22Rv1 (cell line): ENCODE measurements at regions not wholly inside any gene's neighbourhood (a gene's known extent, or its start where the extent isn't known, plus 50 kb on each side); places are given as distances from the start of the nearest gene placed in this dataset.

Experiments used
- H3K27ac ChIP-seq: fragments of 450-650 bp; 2 replicates; pipeline ENCODE4 v1.5.1; 2017
- ZFX ChIP-seq: fragments of 450-650 bp; IDR thresholded peaks from 2 replicates; pipeline ENCODE4 v1.6.1; 2017; ENCODE audit warnings: antibody characterized with exemption, borderline replicate concordance
- TF ChIP-seq, protein P1 (sequence below): fragments of 450-650 bp; IDR thresholded peaks from 2 replicates; pipeline ENCODE4 v1.5.1; 2017; ENCODE audit warnings: mild to moderate bottlenecking

DNA sequence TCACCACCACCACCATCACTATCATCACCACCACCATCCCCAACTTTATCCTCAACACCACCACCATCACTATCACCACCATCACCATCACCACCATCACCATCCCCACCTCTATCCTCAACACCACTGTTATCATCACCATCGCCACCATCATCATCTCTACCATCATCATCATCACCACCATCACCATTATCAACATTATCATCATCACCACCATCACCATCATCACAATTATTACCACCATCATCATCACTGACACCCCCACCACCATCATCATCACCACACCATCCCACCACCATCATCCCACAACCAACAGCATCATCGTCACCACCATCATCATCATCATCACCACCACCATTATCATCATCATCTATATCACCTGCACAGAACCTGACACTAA lies 188.4 kb upstream of the PWP1 start:
- TF ChIP-seq, protein P1, sequence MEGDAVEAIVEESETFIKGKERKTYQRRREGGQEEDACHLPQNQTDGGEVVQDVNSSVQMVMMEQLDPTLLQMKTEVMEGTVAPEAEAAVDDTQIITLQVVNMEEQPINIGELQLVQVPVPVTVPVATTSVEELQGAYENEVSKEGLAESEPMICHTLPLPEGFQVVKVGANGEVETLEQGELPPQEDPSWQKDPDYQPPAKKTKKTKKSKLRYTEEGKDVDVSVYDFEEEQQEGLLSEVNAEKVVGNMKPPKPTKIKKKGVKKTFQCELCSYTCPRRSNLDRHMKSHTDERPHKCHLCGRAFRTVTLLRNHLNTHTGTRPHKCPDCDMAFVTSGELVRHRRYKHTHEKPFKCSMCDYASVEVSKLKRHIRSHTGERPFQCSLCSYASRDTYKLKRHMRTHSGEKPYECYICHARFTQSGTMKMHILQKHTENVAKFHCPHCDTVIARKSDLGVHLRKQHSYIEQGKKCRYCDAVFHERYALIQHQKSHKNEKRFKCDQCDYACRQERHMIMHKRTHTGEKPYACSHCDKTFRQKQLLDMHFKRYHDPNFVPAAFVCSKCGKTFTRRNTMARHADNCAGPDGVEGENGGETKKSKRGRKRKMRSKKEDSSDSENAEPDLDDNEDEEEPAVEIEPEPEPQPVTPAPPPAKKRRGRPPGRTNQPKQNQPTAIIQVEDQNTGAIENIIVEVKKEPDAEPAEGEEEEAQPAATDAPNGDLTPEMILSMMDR: no peak
- TF ChIP-seq ZFX: no peak
- H3K27ac ChIP-seq: no peak overlapping the region

DNA sequence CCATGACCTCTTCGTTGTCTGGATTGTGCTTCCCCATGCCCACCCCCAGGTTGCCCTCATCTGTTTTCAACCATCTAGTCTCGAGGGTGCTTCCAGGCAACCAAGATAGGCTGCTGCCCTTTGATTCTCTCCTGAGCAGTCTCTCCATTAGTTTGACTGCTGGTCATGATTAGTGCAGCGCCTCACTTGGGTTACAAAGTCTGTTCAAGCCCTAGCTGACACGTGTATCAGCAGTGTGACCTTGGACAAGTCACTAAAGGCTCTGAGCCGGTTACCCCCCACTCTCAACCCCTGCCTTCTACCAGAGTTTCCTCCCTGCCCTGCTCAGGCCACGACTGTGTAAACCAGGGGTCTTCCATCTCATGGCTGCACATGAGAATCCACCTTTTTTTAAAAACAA lies 185.3 kb upstream of the PWP1 start:
- TF ChIP-seq ZFX: no peak
- TF ChIP-seq, protein P1: no peak
- H3K27ac ChIP-seq: no peak overlapping the region

DNA sequence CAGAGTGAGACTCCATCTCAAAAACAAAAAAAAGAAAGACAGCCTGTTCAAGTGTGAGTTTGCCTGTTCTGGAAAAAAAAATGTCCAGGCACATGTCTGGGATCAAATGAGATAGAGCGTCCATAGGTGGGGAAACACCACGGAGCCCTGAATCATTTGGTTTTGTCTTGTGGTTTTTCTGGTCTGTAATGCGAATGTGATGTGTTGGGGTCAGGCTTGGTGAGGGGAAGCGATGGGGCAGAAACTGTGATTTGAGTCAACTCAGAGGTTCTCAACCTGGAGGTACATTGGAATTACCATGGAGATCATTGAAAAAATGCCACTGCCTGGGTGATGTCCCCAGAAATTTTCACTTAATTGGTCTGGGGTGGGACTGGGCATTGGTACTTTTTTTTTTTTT lies 183.9 kb upstream of the PWP1 start:
- H3K27ac ChIP-seq: no peak overlapping the region
- TF ChIP-seq ZFX: no peak

DNA sequence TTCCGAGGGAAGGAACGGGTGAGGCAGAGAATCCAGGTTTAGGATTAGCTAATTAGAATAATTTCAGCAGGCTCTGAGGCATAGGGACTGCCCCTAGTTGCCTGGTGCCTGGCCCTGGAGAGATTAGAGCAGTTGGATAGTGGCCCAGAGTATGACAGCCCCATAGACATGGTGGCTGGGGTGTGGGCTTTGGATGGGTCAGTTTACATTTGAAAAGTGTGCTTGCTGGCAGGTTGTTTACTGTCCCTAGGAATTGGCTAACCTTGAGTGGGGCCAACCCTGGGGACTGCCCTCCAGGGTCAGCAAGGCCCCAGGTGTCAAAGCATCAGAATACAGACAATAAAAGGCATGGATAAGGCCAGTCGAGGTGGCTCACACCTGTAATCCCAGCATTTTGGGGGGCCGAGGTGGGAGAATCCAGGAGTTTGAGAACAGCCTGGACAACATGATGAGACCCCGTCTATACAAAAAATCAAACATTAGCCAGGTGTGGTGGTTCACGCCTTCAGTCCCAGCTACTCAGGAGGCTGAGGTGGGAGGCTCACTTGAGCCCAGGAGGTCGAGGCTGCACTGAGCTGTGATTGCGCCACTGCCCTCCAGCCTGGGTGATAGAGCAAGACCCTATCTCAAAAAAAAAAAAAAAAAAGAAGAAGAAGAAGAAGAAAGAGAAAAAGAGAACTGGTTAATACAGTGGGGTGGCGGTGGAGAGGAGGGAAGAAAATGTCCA lies 182.3 kb upstream of the PWP1 start:
- TF ChIP-seq, protein P1: no peak
- H3K27ac ChIP-seq: no peak overlapping the region

DNA sequence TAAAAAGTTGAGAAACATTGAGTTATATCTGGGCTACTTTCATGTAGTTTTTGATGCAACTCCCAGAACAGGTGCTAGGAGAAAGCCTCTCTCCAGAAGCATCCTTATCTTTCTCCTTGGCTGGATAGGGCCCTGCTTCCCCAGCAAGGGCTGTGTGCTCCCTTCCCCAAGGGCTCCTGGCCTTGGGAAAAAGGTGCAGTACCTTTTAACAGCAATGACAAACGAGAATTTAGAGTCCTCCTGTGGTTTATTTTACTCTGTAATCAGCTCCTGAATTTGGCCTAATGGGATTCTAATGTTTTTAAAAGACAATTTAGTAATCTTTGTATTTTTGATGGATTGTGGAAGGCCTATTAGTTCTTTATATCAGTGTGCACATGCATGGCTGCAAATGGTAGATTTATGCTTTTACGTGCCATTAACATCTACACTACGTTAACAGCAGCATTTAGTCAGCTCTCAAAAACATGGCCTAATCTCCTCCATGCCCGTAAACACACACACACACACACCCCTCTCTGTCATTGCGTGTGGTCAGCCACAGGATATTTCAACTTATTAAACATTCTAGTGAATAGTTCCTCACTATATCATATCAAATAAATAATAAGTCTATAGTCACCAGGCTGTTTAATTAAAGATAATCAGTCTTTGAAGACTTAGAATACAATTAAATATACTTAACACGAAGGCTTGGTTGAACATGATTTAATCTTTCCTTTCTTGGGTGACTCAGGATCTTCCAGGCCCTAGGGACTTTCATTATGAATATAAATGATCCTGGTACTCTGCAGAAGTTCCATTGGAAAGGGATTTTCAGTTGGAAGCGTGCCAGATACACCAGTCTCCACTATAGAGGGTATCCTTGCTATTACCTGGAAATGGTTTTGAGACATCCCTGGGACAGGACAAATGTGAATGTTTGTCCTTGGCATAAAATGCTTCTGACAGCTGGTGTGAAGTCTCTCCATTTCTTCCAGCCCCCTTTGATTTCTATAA lies 181.4 kb upstream of the PWP1 start:
- TF ChIP-seq, protein P1: no peak
- no peak for TF ChIP-seq ZFX
- no peak overlapping the region for H3K27ac ChIP-seq

DNA sequence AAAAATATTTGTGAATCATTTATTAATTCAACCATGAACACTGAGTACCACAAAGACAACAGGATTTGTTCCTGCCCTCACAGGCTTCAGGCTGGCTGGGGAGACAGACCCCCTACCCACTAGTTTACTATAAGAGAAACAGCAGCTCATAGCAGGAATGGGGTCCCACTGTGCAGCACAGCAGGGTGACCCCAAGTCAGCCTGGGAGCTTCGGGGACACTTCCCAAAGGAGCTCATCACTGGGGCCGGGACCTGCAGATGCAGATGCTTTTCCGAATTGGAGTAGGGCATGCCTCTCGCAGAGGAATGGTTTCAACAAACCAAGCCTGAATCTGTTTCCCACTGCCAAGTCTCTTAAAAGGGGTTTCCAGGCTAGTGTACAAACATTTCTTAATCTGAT lies 176.2 kb upstream of the PWP1 start:
- TF ChIP-seq ZFX: no peak
- TF ChIP-seq, protein P1: no peak
- H3K27ac ChIP-seq: no peak overlapping the region

DNA sequence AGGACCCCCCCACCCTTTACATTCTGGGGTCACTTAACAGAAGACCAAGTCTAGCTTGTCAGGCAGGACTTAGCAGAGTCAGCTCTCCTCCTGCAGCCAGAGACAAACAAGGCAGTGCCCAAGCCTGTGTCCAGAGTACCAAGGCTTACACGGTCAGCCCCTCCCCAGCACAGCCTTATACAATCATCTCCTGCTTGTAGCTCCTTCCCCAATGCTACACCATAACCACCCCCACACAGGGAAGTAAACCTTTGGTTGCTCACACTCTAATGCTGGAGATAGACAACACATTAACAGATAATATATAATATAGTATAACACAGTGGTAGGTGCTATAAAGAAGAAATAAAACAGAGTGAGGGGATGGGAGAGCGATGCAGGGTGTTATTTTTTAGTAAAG lies 175.4 kb upstream of the PWP1 start:
- H3K27ac ChIP-seq: no peak overlapping the region
- TF ChIP-seq ZFX: no peak
- TF ChIP-seq, protein P1: no peak
